Caco-2 (cell line): ENCODE measurements at regions not wholly inside any gene's neighbourhood (a gene's known extent, or its start where the extent isn't known, plus 50 kb on each side); places are given as distances from the start of the nearest gene placed in this dataset.
"Not testable (repeated sequence)": the region's sequence is repeated elsewhere in the genome, so short reads cannot be mapped to it uniquely, and the experiment has no call there.

Experiments used
- BruUV-seq: library from RNA; stranded (reverse); fragments of 400-500 nt; replicated peaks from 2 replicates; lab custom pipeline; 2021; lab: Mats Ljungman, UMichigan
- CTCF ChIA-PET: fragments of 300-600 bp; sonication (Branson Sonifier 250); formaldehyde crosslinking; loops from one replicate; lab custom pipeline; 2022; ENCODE audit warnings: antibody characterized with exemption; lab: Charles Lee
- POLR2A ChIA-PET: fragments of 300-600 bp; sonication (Branson Sonifier 250); formaldehyde crosslinking; loops from one replicate; lab custom pipeline; 2022; ENCODE audit warnings: antibody characterized with exemption; lab: Charles Lee
- DNase-seq, 2 experiments: peaks; one replicate each; pipeline versions ENCODE4 v3.0.0 to v3.0.0-alpha.2; 2020 to 2022
- H3K27me3 ChIP-seq: replicated peaks from 2 replicates; pipeline ENCODE4 v1.6.0; 2011; ENCODE audit warnings: low read length; ENCODE audit not compliant: control insufficient read depth, insufficient read depth
- H3K36me3 ChIP-seq: 2 replicates; pipeline ENCODE4 v1.5.1; 2011; ENCODE audit warnings: low read length; ENCODE audit not compliant: control insufficient read depth, insufficient read depth
- H3K4me1 ChIP-seq: fragments of 250-450 bp; sonication (Bioruptor Pico); 2 replicates; pipeline ENCODE4 v1.5.1; 2020; ENCODE audit warnings: mild to moderate bottlenecking
- H3K4me3 ChIP-seq: 2 replicates; pipeline ENCODE4 v1.5.1; 2011; ENCODE audit warnings: low read depth, mild to moderate bottlenecking, control low read depth, low read length
- H3K9me3 ChIP-seq: fragments of 250-450 bp; sonication (Bioruptor Pico); 2 replicates; pipeline ENCODE4 v1.5.1; 2020; ENCODE audit warnings: mild to moderate bottlenecking, moderate library complexity
- H3K27ac Mint-ChIP-seq: one replicate; pipeline ENCODE4 v1.8.0; 2022; ENCODE audit warnings: mixed read lengths; ENCODE audit not compliant: unreplicated experiment
- H3K27me3 Mint-ChIP-seq: one replicate; pipeline ENCODE4 v1.8.0; 2022; ENCODE audit warnings: mixed read lengths; ENCODE audit not compliant: insufficient read depth, unreplicated experiment
- H3K36me3 Mint-ChIP-seq: one replicate; pipeline ENCODE4 v1.8.0; 2022; ENCODE audit warnings: mild to moderate bottlenecking, mixed read lengths; ENCODE audit not compliant: insufficient read depth, unreplicated experiment
- H3K4me1 Mint-ChIP-seq: one replicate; pipeline ENCODE4 v1.8.0; 2022; ENCODE audit warnings: low read depth, mixed read lengths; ENCODE audit not compliant: unreplicated experiment
- H3K4me3 Mint-ChIP-seq: one replicate; pipeline ENCODE4 v1.8.0; 2022; ENCODE audit warnings: mild to moderate bottlenecking, moderate library complexity, mixed read lengths; ENCODE audit not compliant: unreplicated experiment
- H3K9me3 Mint-ChIP-seq: one replicate; pipeline ENCODE4 v1.8.0; 2022; ENCODE audit warnings: mixed read lengths; ENCODE audit not compliant: unreplicated experiment
- intact Hi-C: fragments of 100-400 bp; cut with micrococcal nuclease; formaldehyde crosslinking; loops from one replicate; pipeline ENCODE4 v1.10.0; 2022; ENCODE audit not compliant: unreplicated experiment
- TF ChIP-seq, protein P1 (sequence below), 2 experiments: fragments of 200-600 bp in 1 of 2; IDR thresholded peaks; 1 replicate in 1 of 2; 2 replicates in 1 of 2; pipeline versions ENCODE4 v1.5.1 to v1.8.0; 2011 to 2022; ENCODE audit warnings: antibody characterized with exemption in 1 of 2, control low read depth in 1 of 2, inconsistent platforms in 1 of 2, low read depth in 1 of 2, low read length in 1 of 2, mild to moderate bottlenecking in 1 of 2, moderate library complexity in 1 of 2; ENCODE audit not compliant: insufficient read depth in 1 of 2, severe bottlenecking in 1 of 2, unreplicated experiment in 1 of 2

DNA sequence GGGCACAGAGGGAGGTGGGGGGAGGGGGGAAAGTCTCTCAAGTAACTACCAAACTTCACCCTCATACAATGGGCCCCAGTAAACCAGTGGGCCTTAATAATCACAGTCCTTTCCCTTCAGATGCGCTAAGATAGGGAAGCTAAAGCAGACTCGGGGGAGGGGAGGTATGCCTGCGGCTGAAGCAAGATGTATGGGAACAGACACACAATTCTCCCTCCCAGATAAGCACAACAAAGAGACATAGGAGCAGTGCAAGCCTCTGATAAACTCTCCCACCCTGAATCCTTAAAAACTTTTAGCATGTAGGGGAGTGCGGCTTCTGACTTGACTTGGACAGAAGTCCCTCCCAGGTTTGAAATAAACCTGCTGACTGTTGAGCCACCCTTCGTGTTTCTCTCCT, 54.7 kb downstream of the PROP1 start:
- CTCF ChIA-PET, POLR2A ChIA-PET, H3K9me3 Mint-ChIP-seq, H3K27ac Mint-ChIP-seq, H3K4me3 Mint-ChIP-seq, H3K4me3 ChIP-seq, H3K4me1 ChIP-seq, H3K4me1 Mint-ChIP-seq, BruUV-seq, H3K27me3 ChIP-seq, H3K36me3 Mint-ChIP-seq, H3K27me3 Mint-ChIP-seq, DNase-seq, H3K9me3 ChIP-seq, intact Hi-C loops, H3K36me3 ChIP-seq: not testable (repeated sequence)

GRCh38 chr5:177939246-177940171, 56.5 kb downstream of the PROP1 start:
- H3K9me3 ChIP-seq, POLR2A ChIA-PET, DNase-seq, H3K9me3 Mint-ChIP-seq, H3K27me3 ChIP-seq, H3K27ac Mint-ChIP-seq, H3K4me1 ChIP-seq, BruUV-seq, H3K4me3 ChIP-seq, H3K4me1 Mint-ChIP-seq, intact Hi-C loops, H3K36me3 ChIP-seq, H3K36me3 Mint-ChIP-seq, H3K4me3 Mint-ChIP-seq, H3K27me3 Mint-ChIP-seq, CTCF ChIA-PET: not testable (repeated sequence)

- H3K36me3 ChIP-seq, H3K4me3 ChIP-seq, H3K27ac Mint-ChIP-seq, H3K4me1 ChIP-seq, H3K9me3 Mint-ChIP-seq, DNase-seq, H3K9me3 ChIP-seq, POLR2A ChIA-PET, CTCF ChIA-PET, H3K27me3 Mint-ChIP-seq, intact Hi-C loops, H3K4me3 Mint-ChIP-seq, H3K27me3 ChIP-seq, BruUV-seq, H3K4me1 Mint-ChIP-seq, H3K36me3 Mint-ChIP-seq: not testable (repeated sequence)
Measured at GRCh38 chr5:177938767-177939166, 57.3 kb downstream of the PROP1 start.

- POLR2A ChIA-PET, intact Hi-C loops, H3K9me3 ChIP-seq, H3K4me1 Mint-ChIP-seq, H3K36me3 Mint-ChIP-seq, H3K27me3 ChIP-seq, H3K9me3 Mint-ChIP-seq, H3K36me3 ChIP-seq, H3K4me1 ChIP-seq, CTCF ChIA-PET, H3K27me3 Mint-ChIP-seq, H3K4me3 ChIP-seq, H3K27ac Mint-ChIP-seq, H3K4me3 Mint-ChIP-seq, BruUV-seq, DNase-seq: not testable (repeated sequence)
- TF ChIP-seq, protein P1, sequence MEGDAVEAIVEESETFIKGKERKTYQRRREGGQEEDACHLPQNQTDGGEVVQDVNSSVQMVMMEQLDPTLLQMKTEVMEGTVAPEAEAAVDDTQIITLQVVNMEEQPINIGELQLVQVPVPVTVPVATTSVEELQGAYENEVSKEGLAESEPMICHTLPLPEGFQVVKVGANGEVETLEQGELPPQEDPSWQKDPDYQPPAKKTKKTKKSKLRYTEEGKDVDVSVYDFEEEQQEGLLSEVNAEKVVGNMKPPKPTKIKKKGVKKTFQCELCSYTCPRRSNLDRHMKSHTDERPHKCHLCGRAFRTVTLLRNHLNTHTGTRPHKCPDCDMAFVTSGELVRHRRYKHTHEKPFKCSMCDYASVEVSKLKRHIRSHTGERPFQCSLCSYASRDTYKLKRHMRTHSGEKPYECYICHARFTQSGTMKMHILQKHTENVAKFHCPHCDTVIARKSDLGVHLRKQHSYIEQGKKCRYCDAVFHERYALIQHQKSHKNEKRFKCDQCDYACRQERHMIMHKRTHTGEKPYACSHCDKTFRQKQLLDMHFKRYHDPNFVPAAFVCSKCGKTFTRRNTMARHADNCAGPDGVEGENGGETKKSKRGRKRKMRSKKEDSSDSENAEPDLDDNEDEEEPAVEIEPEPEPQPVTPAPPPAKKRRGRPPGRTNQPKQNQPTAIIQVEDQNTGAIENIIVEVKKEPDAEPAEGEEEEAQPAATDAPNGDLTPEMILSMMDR (IDR thresholded peaks at IDR 0.05; ENCODE audit: insufficient read depth in 1 of 2, low read depth in 1 of 2, low read length in 1 of 2, severe bottlenecking in 1 of 2, unreplicated experiment in 1 of 2): peak in 1 of 2 experiments; percentile 19
Measured at GRCh38 chr5:177934233-177934632, 61.8 kb downstream of the PROP1 start.

- H3K4me3 Mint-ChIP-seq, H3K27me3 ChIP-seq, H3K4me3 ChIP-seq, intact Hi-C loops, H3K4me1 ChIP-seq, H3K27ac Mint-ChIP-seq, H3K4me1 Mint-ChIP-seq, CTCF ChIA-PET, H3K9me3 ChIP-seq, H3K27me3 Mint-ChIP-seq, H3K9me3 Mint-ChIP-seq, BruUV-seq, H3K36me3 ChIP-seq, H3K36me3 Mint-ChIP-seq: not testable (repeated sequence)
- peak in 1 of 2 experiments; percentile 64 for DNase-seq
- POLR2A ChIA-PET: interaction anchor here (0.6 kb wide), 1 partner anchor 335 kb away, joined by 3 read pairs; no protein-coding TSS in a partner anchor
Measured at GRCh38 chr5:177930269-177931022, 65.6 kb downstream of the PROP1 start.

DNA sequence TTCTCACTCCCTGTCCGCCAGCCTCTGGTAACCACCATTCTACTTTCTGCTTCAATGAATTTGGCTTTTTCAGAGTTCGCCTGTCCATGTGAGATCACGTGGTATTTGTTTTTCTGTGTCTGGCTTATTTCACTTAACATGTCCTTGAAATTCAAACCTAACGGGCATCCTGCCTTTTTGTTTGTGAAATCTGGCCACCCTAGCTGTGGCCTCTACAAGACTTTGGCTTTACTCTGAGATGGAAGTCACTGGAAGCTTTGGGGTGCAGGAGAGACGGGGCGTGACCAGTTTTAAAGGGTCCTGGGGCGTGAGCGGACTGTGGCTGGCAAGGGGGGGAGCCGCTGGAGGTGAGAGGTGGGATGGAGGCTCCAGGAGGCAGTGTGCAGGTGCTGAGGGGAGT, 66.4 kb downstream of the PROP1 start:
- H3K4me1 Mint-ChIP-seq, intact Hi-C loops, BruUV-seq, H3K9me3 Mint-ChIP-seq, H3K36me3 ChIP-seq, H3K9me3 ChIP-seq, H3K4me3 Mint-ChIP-seq, H3K4me1 ChIP-seq, H3K27ac Mint-ChIP-seq, H3K27me3 ChIP-seq, DNase-seq, CTCF ChIA-PET, POLR2A ChIA-PET, H3K27me3 Mint-ChIP-seq, H3K36me3 Mint-ChIP-seq, H3K4me3 ChIP-seq: not testable (repeated sequence)
